ENCODE measurements at regions not wholly inside any gene's neighbourhood (a gene's known extent, or its start where the extent isn't known, plus 50 kb on each side); places are given as distances from the start of the nearest gene placed in this dataset.
"Not testable (repeated sequence)": the region's sequence is repeated elsewhere in the genome, so short reads cannot be mapped to it uniquely, and the experiment has no call there.

DNA sequence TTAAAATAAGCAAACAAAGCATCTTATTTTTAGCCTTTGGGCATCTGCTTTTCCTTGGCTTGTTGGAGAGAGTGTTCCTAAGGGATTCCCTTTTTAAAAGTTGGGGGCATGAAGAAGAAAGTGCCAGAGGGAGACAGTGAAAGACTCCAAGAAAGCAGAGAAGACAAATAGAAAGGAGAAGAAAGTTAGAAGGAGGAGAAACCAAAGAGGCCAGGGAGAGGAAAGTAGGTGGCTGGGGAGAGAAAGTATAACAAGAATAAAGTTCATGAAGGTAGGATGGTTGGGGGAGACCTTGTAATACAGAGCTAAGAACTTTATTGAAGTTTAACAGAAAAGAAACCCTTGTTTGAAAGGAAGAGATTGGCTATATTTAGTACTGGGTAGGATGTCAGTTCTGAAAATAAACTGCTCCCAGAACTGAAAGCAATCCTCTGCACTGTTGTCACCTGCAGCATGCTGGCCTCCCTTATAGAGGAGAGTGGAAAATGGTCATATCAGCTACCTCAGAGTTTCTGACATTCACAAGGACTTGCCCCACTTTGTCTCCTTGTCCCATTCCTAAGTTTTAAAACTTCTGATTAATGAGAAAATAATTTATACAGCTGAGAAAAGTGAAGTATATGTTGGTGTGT, 125.3 kb upstream of the VAMP7 start:
- H3K36me3 ChIP-seq (ENCODE audit: control insufficient read depth, insufficient read depth, low read length) = no peaks in the 10 kb centered on the region
- H3K27me3 ChIP-seq (ENCODE audit: control insufficient read depth, insufficient read depth, low read length) = no peaks in the 10 kb centered on the region
- H3K27ac ChIP-seq (ENCODE audit: low read depth, low read length) = no peak overlapping the region
- H3K9ac ChIP-seq (ENCODE audit: low read length) = no peak overlapping the region
- no peaks in the 10 kb centered on the region for H3K4me1 ChIP-seq (ENCODE audit: control insufficient read depth, insufficient read depth, low read length)
- H3K4me3 ChIP-seq (ENCODE audit: low read length) = no peak overlapping the region

DNA sequence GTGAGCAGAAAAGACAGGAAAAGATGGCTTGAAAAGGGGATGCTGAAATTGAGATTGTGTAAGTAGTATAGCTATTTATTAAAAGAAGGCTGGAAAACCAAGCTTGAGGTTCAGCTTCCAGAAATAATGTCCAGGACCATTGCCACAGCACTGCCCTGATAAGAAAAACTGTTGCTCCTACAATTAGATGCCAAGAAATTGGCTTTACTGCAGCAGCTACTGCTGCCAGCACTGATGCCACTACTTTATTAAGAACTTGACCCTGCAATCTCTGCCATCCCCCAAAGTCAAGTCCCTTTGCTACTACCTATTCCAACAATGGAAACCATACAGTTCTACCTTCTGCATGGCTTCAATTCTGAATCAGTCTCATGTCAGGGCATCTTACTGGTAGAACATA, 130.0 kb upstream of the VAMP7 start:
- Histone ChIP-seq H3K36me3 (ENCODE audit: control insufficient read depth, insufficient read depth, low read length) (no peaks in the 10 kb centered on the region), H3K27ac (ENCODE audit: low read depth, low read length) (no peak overlapping the region), H3K9ac (ENCODE audit: low read length) (no peak overlapping the region)

GRCh38 chrX:155747520-155747919, 133.6 kb upstream of the VAMP7 start:
- Histone ChIP-seq H3K27ac (ENCODE audit: low read depth, low read length) (no peak overlapping the region), H3K9ac (ENCODE audit: low read length) (no peak overlapping the region), H3K36me3 (ENCODE audit: control insufficient read depth, insufficient read depth, low read length) (no peaks in the 10 kb centered on the region), H3K27me3 (ENCODE audit: control insufficient read depth, insufficient read depth, low read length) (no peaks in the 10 kb centered on the region), H3K4me1 (ENCODE audit: control insufficient read depth, insufficient read depth, low read length) (no peaks in the 10 kb centered on the region), H3K4me3 (ENCODE audit: low read length) (no peak overlapping the region)

More for the DNA sequence above, 130.0 kb upstream of the VAMP7 start:
- Histone ChIP-seq H3K27me3 (ENCODE audit: control insufficient read depth, insufficient read depth, low read length) (no peaks in the 10 kb centered on the region), H3K4me3 (ENCODE audit: low read length) (no peak overlapping the region), H3K4me1 (ENCODE audit: control insufficient read depth, insufficient read depth, low read length) (no peaks in the 10 kb centered on the region)

GRCh38 chrX:155745792-155746191, 133.0 kb upstream of the TMLHE start:
- no peak overlapping the region for H3K27ac ChIP-seq (ENCODE audit: low read depth, low read length)
- no peak overlapping the region for H3K9ac ChIP-seq (ENCODE audit: low read length)
- H3K4me3 ChIP-seq (ENCODE audit: low read length) = no peak overlapping the region
- no peaks in the 10 kb centered on the region for H3K36me3 ChIP-seq (ENCODE audit: control insufficient read depth, insufficient read depth, low read length)
- no peaks in the 10 kb centered on the region for H3K27me3 ChIP-seq (ENCODE audit: control insufficient read depth, insufficient read depth, low read length)
- H3K4me1 ChIP-seq (ENCODE audit: control insufficient read depth, insufficient read depth, low read length) = no peaks in the 10 kb centered on the region

GRCh38 chrX:155744534-155744933, 131.8 kb upstream of the TMLHE start:
- H3K36me3 ChIP-seq (ENCODE audit: control insufficient read depth, insufficient read depth, low read length) = no peaks in the 10 kb centered on the region
- no peak overlapping the region for H3K4me3 ChIP-seq (ENCODE audit: low read length)
- no peaks in the 10 kb centered on the region for H3K4me1 ChIP-seq (ENCODE audit: control insufficient read depth, insufficient read depth, low read length)
- H3K9ac ChIP-seq (ENCODE audit: low read length) = no peak overlapping the region
- no peak overlapping the region for H3K27ac ChIP-seq (ENCODE audit: low read depth, low read length)
- no peaks in the 10 kb centered on the region for H3K27me3 ChIP-seq (ENCODE audit: control insufficient read depth, insufficient read depth, low read length)

- not testable (repeated sequence) for H3K4me3 ChIP-seq (ENCODE audit: low read length); H3K36me3 ChIP-seq (ENCODE audit: control insufficient read depth, insufficient read depth, low read length); H3K4me1 ChIP-seq (ENCODE audit: control insufficient read depth, insufficient read depth, low read length); H3K9ac ChIP-seq (ENCODE audit: low read length); H3K27me3 ChIP-seq (ENCODE audit: control insufficient read depth, insufficient read depth, low read length); H3K27ac ChIP-seq (ENCODE audit: low read depth, low read length)
These were observed 115.6 kb upstream of the TMLHE start for GRCh38 chrX:155728335-155728734.

DNA sequence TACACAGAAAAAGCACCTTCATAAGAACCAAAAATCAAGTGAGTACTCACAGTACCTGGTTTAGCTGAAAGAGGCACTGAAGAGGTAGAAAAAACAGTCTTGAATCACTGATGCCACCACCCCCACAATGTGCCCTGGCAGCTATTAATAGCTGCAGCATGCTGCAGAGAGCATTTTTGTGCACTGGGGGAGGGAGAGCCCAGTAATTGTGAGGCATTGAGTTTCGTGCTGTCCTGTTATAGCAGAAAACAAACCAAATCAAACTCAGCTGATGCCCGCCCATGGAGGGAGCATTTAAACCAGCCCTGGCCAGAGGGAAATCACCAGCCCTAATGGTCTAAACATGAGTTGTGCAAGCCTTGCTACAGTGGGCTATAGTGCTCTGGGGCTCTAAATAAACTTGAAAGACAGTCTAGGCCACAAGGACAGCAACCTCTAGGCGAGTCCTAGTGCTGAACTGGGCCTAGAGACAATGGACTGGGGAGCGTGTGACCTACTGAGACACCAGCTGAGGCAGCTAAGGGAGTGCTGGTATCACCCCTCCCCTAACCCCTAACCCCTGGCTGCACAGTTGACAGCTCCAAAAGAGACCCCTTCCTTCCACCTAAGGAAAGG, 106.3 kb upstream of the TMLHE start:
- Histone ChIP-seq H3K27ac (ENCODE audit: low read depth, low read length) (no peak overlapping the region), H3K36me3 (ENCODE audit: control insufficient read depth, insufficient read depth, low read length) (no peaks in the 10 kb centered on the region), H3K4me3 (ENCODE audit: low read length) (no peak overlapping the region), H3K4me1 (ENCODE audit: control insufficient read depth, insufficient read depth, low read length) (no peaks in the 10 kb centered on the region), H3K9ac (ENCODE audit: low read length) (no peak overlapping the region), H3K27me3 (ENCODE audit: control insufficient read depth, insufficient read depth, low read length) (no peaks in the 10 kb centered on the region)

- H3K4me3 ChIP-seq (ENCODE audit: low read length) = no peak overlapping the region
- H3K4me1 ChIP-seq (ENCODE audit: control insufficient read depth, insufficient read depth, low read length) = no peaks in the 10 kb centered on the region
- no peak overlapping the region for H3K27ac ChIP-seq (ENCODE audit: low read depth, low read length)
- H3K27me3 ChIP-seq (ENCODE audit: control insufficient read depth, insufficient read depth, low read length) = no peaks in the 10 kb centered on the region
- H3K36me3 ChIP-seq (ENCODE audit: control insufficient read depth, insufficient read depth, low read length) = no peaks in the 10 kb centered on the region
- H3K9ac ChIP-seq (ENCODE audit: low read length) = no peak overlapping the region
These were observed 102.4 kb upstream of the TMLHE start for GRCh38 chrX:155715141-155715540.

DNA sequence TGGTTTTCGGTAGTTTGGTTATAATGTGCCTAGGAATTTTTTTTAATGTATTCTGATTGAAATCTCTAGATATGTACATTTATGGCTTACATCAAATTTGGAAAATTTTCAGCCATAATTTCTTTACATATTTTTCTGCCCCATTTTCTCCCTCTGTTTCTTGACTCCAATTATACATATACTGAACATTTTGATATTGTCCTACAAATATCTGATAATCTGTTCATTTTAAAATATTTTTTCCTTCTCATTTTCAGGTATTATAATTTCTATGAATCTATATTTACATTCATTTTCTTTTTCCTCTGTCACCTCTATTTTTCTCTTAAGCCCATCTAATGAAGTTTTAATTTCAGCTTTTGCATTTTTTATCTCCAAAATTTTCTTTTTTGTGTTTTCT, 82.7 kb upstream of the TMLHE start:
- Histone ChIP-seq H3K27me3 (ENCODE audit: control insufficient read depth, insufficient read depth, low read length) (no peaks in the 10 kb centered on the region), H3K9ac (ENCODE audit: low read length) (no peak overlapping the region), H3K36me3 (ENCODE audit: control insufficient read depth, insufficient read depth, low read length) (no peaks in the 10 kb centered on the region), H3K27ac (ENCODE audit: low read depth, low read length) (no peak overlapping the region), H3K4me3 (ENCODE audit: low read length) (no peak overlapping the region), H3K4me1 (ENCODE audit: control insufficient read depth, insufficient read depth, low read length) (no peaks in the 10 kb centered on the region)

DNA sequence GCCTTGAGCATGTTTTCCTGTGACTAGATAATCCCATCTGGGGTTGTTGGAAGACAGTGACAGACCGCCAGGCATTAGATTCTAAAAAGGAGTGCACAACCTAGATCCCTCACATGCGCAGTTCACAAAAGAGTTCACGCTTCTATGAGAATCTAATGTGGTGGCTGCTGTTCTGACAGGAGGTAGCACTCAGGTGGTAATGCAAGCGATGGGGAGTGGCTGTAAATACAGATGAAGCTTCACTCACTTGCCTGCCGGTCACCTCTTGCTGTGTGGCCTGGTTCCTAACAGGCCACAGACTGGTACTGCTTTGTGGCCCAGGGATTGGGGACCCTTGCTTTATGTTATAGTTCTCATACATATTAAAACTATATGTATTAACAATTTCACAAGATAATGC, 81.9 kb upstream of the TMLHE start:
- Histone ChIP-seq H3K27ac (ENCODE audit: low read depth, low read length) (no peak overlapping the region), H3K27me3 (ENCODE audit: control insufficient read depth, insufficient read depth, low read length) (no peaks in the 10 kb centered on the region), H3K36me3 (ENCODE audit: control insufficient read depth, insufficient read depth, low read length) (no peaks in the 10 kb centered on the region), H3K4me1 (ENCODE audit: control insufficient read depth, insufficient read depth, low read length) (no peaks in the 10 kb centered on the region), H3K4me3 (ENCODE audit: low read length) (no peak overlapping the region), H3K9ac (ENCODE audit: low read length) (no peak overlapping the region)

DNA sequence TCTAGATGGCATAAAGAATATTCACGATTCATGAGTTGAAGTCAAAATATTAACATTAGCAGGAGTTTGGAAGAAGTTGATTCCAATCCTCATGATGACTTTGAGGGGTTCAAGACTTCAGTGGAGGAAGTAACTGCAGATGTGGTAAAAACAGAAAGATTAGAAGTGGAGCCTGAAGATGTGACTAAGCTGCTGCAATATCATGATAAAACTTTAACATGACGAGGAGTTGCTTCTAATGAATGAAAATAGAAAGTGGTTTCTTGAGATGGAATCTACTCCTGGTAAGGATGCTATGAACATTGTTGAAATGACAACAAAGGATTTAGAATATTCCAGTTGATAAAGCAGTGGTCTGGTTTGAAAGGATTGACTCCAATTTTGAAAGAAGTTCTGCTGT, 70.1 kb upstream of the TMLHE start:
- H3K27ac ChIP-seq (ENCODE audit: low read depth, low read length) = no peak overlapping the region
- H3K4me1 ChIP-seq (ENCODE audit: control insufficient read depth, insufficient read depth, low read length) = no peaks in the 10 kb centered on the region
- H3K4me3 ChIP-seq (ENCODE audit: low read length) = no peak overlapping the region
- H3K36me3 ChIP-seq (ENCODE audit: control insufficient read depth, insufficient read depth, low read length) = no peaks in the 10 kb centered on the region
- H3K9ac ChIP-seq (ENCODE audit: low read length) = no peak overlapping the region
- no peaks in the 10 kb centered on the region for H3K27me3 ChIP-seq (ENCODE audit: control insufficient read depth, insufficient read depth, low read length)

- Histone ChIP-seq H3K4me3 (ENCODE audit: low read length) (no peak overlapping the region), H3K9ac (ENCODE audit: low read length) (no peak overlapping the region), H3K4me1 (ENCODE audit: control insufficient read depth, insufficient read depth, low read length) (no peaks in the 10 kb centered on the region), H3K27me3 (ENCODE audit: control insufficient read depth, insufficient read depth, low read length) (no peaks in the 10 kb centered on the region), H3K36me3 (ENCODE audit: control insufficient read depth, insufficient read depth, low read length) (no peaks in the 10 kb centered on the region), H3K27ac (ENCODE audit: low read depth, low read length) (no peak overlapping the region)
These were observed 67.0 kb upstream of the TMLHE start for GRCh38 chrX:155679715-155680114.

- no peak overlapping the region for H3K9ac ChIP-seq (ENCODE audit: low read length)
- H3K36me3 ChIP-seq (ENCODE audit: control insufficient read depth, insufficient read depth, low read length) = no peaks in the 10 kb centered on the region
- H3K27me3 ChIP-seq (ENCODE audit: control insufficient read depth, insufficient read depth, low read length) = no peaks in the 10 kb centered on the region
- H3K27ac ChIP-seq (ENCODE audit: low read depth, low read length) = no peak overlapping the region
- no peak overlapping the region for H3K4me3 ChIP-seq (ENCODE audit: low read length)
- H3K4me1 ChIP-seq (ENCODE audit: control insufficient read depth, insufficient read depth, low read length) = no peaks in the 10 kb centered on the region
These were observed 60.6 kb upstream of the TMLHE start for GRCh38 chrX:155673338-155673737.

All from rectal smooth muscle tissue (tissue), 1 donor.